A549 (cell line): ENCODE measurements at regions not wholly inside any gene's neighbourhood (a gene's known extent, or its start where the extent isn't known, plus 50 kb on each side); places are given as distances from the start of the nearest gene placed in this dataset.

ENCODE experiments used
- PHF8 ChIP-seq: fragments of 200-600 bp; sonication (generic); IDR thresholded peaks from 2 replicates; pipeline ENCODE4 v1.6.1; 2016; ENCODE audit warnings: low read depth, mild to moderate bottlenecking, antibody characterized with exemption, moderate library complexity, borderline replicate concordance
- TF ChIP-seq, protein P1 (sequence below): fragments of >200 bp; sonication (Bioruptor Twin); formaldehyde crosslinking; IDR thresholded peaks from 3 replicates; pipeline ENCODE4 v1.5.1; 2016

DNA sequence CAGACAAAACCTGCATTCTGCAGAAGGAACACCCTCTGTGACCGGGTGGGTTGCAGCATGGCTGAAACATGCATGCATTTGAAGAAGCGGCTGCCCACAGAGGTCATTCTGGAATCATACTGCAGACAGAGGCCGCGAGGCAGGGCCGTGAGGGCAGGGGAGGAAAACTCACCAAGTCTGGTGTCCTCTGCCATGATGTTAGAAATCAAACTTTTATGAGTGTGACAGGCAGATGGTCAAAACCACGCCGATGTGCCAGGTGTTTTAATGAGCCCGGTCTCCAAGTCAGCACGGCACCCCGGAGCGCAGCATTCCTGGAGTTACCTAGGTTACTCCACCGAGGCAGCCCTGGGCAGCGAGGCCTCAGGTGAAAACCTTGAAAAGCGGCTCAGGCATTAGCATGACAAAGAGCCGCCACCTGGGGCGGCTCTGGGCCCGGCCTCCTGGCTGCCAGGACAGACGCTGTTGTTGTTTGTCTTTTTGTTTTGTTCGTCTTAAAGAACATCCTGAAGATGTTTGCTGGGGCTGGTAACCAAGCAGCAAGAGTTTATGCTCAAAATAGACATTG, 255.6 kb downstream of the ERMARD start:
- no peak for TF ChIP-seq PHF8
- TF ChIP-seq, protein P1, sequence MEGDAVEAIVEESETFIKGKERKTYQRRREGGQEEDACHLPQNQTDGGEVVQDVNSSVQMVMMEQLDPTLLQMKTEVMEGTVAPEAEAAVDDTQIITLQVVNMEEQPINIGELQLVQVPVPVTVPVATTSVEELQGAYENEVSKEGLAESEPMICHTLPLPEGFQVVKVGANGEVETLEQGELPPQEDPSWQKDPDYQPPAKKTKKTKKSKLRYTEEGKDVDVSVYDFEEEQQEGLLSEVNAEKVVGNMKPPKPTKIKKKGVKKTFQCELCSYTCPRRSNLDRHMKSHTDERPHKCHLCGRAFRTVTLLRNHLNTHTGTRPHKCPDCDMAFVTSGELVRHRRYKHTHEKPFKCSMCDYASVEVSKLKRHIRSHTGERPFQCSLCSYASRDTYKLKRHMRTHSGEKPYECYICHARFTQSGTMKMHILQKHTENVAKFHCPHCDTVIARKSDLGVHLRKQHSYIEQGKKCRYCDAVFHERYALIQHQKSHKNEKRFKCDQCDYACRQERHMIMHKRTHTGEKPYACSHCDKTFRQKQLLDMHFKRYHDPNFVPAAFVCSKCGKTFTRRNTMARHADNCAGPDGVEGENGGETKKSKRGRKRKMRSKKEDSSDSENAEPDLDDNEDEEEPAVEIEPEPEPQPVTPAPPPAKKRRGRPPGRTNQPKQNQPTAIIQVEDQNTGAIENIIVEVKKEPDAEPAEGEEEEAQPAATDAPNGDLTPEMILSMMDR: no peak
